ENCODE measurements at regions not wholly inside any gene's neighbourhood (a gene's known extent, or its start where the extent isn't known, plus 50 kb on each side); places are given as distances from the start of the nearest gene placed in this dataset.
"Not testable (repeated sequence)": the region's sequence is repeated elsewhere in the genome, so short reads cannot be mapped to it uniquely, and the experiment has no call there.

DNA sequence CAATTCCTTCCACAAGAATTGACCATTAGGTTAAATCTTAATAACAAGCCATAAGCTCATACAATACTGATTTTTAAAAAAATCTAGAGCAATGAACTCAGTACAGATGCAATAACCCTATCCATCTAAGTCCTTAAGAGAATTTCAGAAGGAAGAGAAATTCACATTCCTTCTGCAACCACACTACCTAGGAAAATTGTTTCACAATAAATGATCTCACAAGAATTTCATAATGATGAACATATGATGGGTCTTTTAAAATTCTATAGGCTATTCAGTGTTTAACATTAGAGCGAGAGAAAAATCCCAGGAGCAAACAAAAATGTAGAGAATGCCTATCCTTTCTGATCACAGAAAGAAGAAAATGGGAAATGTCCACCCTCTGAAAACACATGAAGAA, 70.0 kb upstream of the MAGI2 start:
- Mint-ChIP-seq H3K4me3 (no peak overlapping the region), H3K27ac (ENCODE audit: unreplicated experiment) (no peak overlapping the region), H3K27me3 (ENCODE audit: low read depth) (no peaks in the 10 kb centered on the region), H3K4me1 (no peaks in the 10 kb centered on the region), H3K9me3 (no peaks in the 10 kb centered on the region), H3K36me3 (ENCODE audit: low read depth) (no peaks in the 10 kb centered on the region)
- DNase-seq (ENCODE audit: low read depth, low spot score) = no peak
- TF ChIP-seq, protein P1, sequence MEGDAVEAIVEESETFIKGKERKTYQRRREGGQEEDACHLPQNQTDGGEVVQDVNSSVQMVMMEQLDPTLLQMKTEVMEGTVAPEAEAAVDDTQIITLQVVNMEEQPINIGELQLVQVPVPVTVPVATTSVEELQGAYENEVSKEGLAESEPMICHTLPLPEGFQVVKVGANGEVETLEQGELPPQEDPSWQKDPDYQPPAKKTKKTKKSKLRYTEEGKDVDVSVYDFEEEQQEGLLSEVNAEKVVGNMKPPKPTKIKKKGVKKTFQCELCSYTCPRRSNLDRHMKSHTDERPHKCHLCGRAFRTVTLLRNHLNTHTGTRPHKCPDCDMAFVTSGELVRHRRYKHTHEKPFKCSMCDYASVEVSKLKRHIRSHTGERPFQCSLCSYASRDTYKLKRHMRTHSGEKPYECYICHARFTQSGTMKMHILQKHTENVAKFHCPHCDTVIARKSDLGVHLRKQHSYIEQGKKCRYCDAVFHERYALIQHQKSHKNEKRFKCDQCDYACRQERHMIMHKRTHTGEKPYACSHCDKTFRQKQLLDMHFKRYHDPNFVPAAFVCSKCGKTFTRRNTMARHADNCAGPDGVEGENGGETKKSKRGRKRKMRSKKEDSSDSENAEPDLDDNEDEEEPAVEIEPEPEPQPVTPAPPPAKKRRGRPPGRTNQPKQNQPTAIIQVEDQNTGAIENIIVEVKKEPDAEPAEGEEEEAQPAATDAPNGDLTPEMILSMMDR (conservative IDR thresholded peaks at IDR 0.05) = no peak

GRCh38 chr7:79520543-79520942, 67.1 kb upstream of the MAGI2 start:
- Mint-ChIP-seq H3K27me3 (ENCODE audit: low read depth) (no peaks in the 10 kb centered on the region), H3K27ac (ENCODE audit: unreplicated experiment) (no peak overlapping the region), H3K4me3 (no peak overlapping the region), H3K9me3 (no peaks in the 10 kb centered on the region), H3K4me1 (no peaks in the 10 kb centered on the region), H3K36me3 (ENCODE audit: low read depth) (no peaks in the 10 kb centered on the region)
- DNase-seq (ENCODE audit: low read depth, low spot score) = no peak
- TF ChIP-seq, protein P1 (conservative IDR thresholded peaks at IDR 0.05) = no peak

GRCh38 chr7:79515358-79515757, 61.9 kb upstream of the MAGI2 start:
- H3K27me3 Mint-ChIP-seq (ENCODE audit: low read depth) = no peaks in the 10 kb centered on the region
- H3K36me3 Mint-ChIP-seq (ENCODE audit: low read depth) = no peaks in the 10 kb centered on the region
- TF ChIP-seq, protein P1 (conservative IDR thresholded peaks at IDR 0.05) = no peak
- no peaks in the 10 kb centered on the region for H3K9me3 Mint-ChIP-seq
- H3K4me1 Mint-ChIP-seq = peaks cover 5% of the 10 kb centered on the region
- DNase-seq (ENCODE audit: low read depth, low spot score) = no peak
- H3K27ac Mint-ChIP-seq (ENCODE audit: unreplicated experiment) = no peak overlapping the region
- H3K4me3 Mint-ChIP-seq = no peak overlapping the region

- peaks cover 5% of the 10 kb centered on the region for H3K4me1 Mint-ChIP-seq
- H3K9me3 Mint-ChIP-seq = no peaks in the 10 kb centered on the region
- no peak overlapping the region for H3K4me3 Mint-ChIP-seq
- TF ChIP-seq, protein P1 (conservative IDR thresholded peaks at IDR 0.05) = no peak
- H3K27me3 Mint-ChIP-seq (ENCODE audit: low read depth) = no peaks in the 10 kb centered on the region
- H3K36me3 Mint-ChIP-seq (ENCODE audit: low read depth) = no peaks in the 10 kb centered on the region
- DNase-seq (ENCODE audit: low read depth, low spot score) = no peak
- no peak overlapping the region for H3K27ac Mint-ChIP-seq (ENCODE audit: unreplicated experiment)
These were observed 59.8 kb upstream of the MAGI2 start for GRCh38 chr7:79513261-79513660.

DNA sequence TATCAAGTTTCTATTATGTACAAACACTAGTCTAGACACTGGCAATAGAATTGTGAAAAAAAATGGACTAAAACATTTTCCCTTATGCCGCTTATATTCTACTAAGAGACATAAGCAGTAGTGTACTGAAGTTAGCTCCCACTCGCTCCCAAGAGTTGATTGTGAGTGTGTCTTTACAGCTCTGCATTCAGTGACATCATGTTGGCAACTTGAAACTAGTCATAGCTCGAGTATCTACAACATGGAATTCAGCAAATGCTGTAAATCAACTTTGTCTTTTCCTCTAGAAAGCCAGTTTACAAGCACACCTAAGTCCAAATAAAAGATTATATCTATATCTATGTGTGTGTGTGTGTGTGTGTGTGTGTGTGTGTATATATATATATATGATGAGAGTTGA, 58.8 kb upstream of the MAGI2 start:
- Mint-ChIP-seq H3K4me1 (peaks cover 5% of the 10 kb centered on the region), H3K27me3 (ENCODE audit: low read depth) (no peaks in the 10 kb centered on the region), H3K9me3 (no peaks in the 10 kb centered on the region), H3K27ac (ENCODE audit: unreplicated experiment) (no peak overlapping the region), H3K36me3 (ENCODE audit: low read depth) (no peaks in the 10 kb centered on the region), H3K4me3 (no peak overlapping the region)
- TF ChIP-seq, protein P1 (conservative IDR thresholded peaks at IDR 0.05) = no peak
- DNase-seq (ENCODE audit: low read depth, low spot score) = no peak

GRCh38 chr7:79511056-79511455, 57.6 kb upstream of the MAGI2 start:
- not testable (repeated sequence) for H3K27ac Mint-ChIP-seq (ENCODE audit: unreplicated experiment); H3K36me3 Mint-ChIP-seq (ENCODE audit: low read depth); DNase-seq (ENCODE audit: low read depth, low spot score); H3K4me1 Mint-ChIP-seq; H3K4me3 Mint-ChIP-seq; H3K9me3 Mint-ChIP-seq; H3K27me3 Mint-ChIP-seq (ENCODE audit: low read depth)
